ENCODE measurements at regions not wholly inside any gene's neighbourhood (a gene's known extent, or its start where the extent isn't known, plus 50 kb on each side); places are given as distances from the start of the nearest gene placed in this dataset.

GRCh38 chr5:125138266-125138665 lies 391.8 kb upstream of the ZNF608 start:
- no peak for DNase-seq (ENCODE audit: low read depth in 3 of 3)

- DNase-seq (ENCODE audit: low read depth in 3 of 3) = no peak
These were observed 393.2 kb upstream of the ZNF608 start for GRCh38 chr5:125139590-125139989.

DNA sequence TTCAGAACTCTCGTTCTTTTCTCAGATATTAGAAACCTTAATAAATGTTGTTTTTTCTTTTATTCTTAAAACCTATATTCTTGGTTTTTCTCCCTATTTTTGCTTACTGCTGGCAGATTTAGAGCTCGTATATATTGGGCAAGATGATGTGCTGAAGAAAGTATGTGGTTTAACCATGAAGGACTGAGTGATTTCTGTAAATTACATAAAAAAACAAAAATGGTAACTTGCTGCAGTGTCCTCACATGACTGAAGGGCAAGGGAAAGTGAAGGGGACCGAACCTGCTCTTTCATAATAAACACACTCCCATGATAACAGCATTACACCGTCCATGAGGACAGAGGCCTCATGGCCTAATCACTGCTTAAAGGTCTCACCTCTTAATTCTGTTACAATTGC lies 393.8 kb upstream of the ZNF608 start:
- DNase-seq (ENCODE audit: low read depth in 3 of 3) = no peak

- no peak for DNase-seq (ENCODE audit: low read depth in 3 of 3)
These were observed 394.4 kb upstream of the ZNF608 start for GRCh38 chr5:125140855-125141254.

- DNase-seq (ENCODE audit: low read depth in 3 of 3) = no peak
These were observed 396.0 kb upstream of the ZNF608 start for GRCh38 chr5:125142458-125142857.

DNA sequence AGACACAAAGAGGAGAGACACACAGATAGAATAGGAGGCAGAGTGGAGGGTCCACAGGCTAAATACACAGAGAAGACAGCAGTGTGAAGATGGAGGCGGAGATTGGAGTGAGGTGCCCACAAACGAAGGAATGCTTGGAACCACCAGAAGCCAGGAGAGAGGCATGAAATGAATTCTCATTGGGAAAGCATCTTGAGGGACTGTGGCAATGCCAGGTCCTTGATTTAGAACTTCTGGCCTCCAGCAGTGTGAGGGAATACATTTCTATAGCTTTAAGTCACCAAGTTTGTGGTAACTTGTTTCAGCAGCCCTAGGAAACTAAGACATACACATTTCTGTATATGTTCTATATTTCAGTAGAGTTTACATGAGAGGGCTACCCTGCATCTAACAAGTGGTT lies 396.6 kb upstream of the ZNF608 start:
- DNase-seq (ENCODE audit: low read depth in 3 of 3) = no peak

GRCh38 chr5:125148076-125148475 lies 401.6 kb upstream of the ZNF608 start:
- DNase-seq (ENCODE audit: low read depth in 3 of 3) = no peak

- no peak for DNase-seq (ENCODE audit: low read depth in 3 of 3)
These were observed 402.3 kb upstream of the ZNF608 start for GRCh38 chr5:125148706-125149105.

DNA sequence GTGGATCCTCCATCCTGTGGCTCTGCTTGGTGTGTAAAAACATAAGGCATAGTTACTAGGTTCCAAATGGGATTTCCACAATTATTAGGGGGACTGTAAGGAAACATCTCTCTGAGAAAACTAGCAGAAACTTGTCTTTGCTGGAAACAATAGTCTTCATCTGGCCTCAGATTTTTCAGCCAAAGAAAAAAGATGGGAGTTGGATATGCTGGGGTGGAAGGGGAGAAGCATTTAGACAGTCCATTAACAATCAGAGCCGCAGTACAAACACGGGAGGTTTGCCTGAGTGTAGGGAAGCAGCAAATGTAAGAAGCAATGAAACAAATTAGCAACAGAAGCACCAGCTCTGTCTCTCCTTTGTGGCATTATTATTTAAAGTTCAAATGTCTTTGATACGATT lies 402.7 kb upstream of the ZNF608 start:
- DNase-seq (ENCODE audit: low read depth in 3 of 3) = no peak

DNA sequence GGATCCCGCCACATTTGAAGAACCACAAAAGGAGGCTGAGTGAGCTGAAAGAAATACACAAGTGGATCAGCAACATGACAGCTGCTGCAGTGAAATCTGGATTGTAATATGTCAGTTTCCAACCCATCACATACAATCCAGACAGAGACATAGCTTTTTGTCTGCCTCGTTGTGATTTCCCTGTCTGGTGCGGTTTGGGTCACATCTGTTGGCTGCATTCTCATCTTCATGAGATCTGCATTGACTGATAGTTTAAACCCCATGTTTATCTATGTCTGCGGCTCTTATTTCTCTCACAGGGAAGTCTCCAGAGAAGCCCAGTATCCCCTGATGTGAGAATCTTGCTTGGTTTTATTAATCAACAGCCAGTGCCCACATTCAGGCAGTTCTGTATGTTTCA lies 403.1 kb upstream of the ZNF608 start:
- DNase-seq (ENCODE audit: low read depth in 3 of 3) = no peak

DNA sequence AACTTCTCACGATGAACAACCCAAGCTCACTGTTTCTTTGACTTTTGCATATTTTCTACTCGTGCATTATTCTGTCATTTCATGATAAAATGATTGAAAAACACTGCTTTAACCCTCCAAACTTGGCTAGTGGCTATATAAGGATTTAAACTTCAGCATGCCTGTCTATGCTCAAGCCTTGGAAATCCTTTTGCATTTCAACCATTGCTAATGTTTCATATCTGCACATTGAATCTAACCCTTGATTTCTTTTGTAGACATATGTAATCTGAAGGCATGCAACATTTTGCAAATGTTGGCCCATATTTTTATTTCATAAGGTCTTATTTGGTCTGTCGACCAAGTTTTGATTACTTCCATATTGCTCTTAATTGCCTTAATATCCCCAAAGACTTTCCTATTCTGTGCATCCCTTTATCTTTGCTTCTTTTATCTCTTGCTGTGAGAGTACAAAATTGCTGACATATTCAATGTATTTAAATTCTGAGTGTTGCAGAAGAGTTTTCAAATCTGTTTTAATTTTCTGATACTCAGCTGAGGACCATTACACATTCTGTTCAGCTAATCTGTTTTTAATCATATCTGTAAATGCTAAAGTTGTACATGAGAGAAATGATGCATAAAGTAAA lies 403.7 kb upstream of the ZNF608 start:
- no peak for DNase-seq (ENCODE audit: low read depth in 3 of 3)

- no peak for DNase-seq (ENCODE audit: low read depth in 3 of 3)
These were observed 404.9 kb upstream of the ZNF608 start for GRCh38 chr5:125151150-125151900.

DNA sequence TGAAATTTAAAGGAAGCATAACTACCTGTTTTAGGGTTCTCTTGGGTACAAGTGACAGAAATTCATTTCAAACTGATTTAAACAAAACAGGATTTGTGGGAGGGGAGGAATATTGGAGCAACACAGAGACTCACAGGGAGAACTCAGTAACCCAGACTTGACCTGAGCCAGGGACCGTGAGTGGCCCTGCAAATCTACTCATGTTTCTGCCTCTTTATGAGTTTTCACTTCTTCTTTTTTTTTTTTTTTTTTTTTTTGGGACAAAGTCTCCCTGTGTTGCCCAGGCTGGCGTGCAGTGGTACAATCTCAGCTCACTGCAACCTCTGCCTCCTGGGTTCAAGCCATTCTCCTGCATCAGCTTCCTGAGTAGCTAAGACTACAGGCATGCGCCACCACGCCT lies 405.6 kb upstream of the ZNF608 start:
- no peak for DNase-seq (ENCODE audit: low read depth in 3 of 3)

DNA sequence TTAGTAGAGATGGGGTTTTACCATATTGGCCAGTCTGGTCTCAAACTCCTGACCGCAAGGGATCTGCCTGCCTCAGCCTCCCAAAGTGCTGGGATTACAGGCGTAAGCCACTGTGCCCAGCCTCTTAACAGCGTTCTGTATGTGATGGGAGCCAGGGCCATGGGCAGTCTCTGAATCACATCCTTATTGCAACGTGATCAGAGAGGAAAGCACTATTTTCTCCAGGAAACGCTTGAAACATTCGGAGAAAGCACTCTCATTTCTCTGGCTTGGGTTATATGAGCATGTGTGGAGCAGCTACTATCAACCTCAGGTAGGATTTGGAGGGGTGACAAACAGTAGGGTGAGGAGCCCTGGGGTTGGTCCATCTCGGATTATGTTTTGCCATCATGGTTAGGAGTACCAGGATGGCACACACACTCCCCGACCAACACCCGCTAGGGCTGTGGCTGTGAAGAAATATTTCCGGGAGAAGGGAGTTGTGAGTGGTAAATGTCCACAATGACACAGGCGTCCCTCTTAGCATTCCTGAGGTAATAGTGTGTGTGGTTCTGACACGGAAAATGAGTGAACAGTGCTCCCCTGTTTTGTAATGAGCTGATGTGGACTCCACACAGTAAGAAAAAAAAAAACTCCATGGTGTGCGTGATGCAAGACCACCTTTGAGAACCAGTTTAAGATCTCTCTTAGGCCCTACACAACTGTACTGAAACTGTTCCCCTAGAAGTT lies 406.2 kb upstream of the ZNF608 start:
- no peak for DNase-seq (ENCODE audit: low read depth in 3 of 3)

DNA sequence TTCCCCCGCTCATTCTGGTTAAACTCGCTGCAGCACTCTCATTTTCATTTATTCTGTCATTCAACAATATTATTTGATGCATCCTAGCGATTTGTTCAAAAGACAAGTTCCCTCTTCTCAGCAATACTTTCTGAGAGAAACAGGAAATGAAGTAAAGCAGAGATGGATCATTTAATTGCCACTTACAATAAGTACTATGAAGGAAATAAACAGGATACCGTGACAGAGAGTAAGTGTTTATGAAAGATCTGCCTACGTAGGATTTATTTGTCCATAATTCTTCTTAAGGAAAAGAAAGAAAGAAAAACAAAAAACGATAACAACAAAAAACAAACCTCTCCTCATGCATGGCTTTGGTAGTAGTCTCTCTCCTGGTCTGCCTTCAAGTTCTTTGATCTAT lies 406.8 kb upstream of the ZNF608 start:
- DNase-seq (ENCODE audit: low read depth in 3 of 3) = no peak

DNA sequence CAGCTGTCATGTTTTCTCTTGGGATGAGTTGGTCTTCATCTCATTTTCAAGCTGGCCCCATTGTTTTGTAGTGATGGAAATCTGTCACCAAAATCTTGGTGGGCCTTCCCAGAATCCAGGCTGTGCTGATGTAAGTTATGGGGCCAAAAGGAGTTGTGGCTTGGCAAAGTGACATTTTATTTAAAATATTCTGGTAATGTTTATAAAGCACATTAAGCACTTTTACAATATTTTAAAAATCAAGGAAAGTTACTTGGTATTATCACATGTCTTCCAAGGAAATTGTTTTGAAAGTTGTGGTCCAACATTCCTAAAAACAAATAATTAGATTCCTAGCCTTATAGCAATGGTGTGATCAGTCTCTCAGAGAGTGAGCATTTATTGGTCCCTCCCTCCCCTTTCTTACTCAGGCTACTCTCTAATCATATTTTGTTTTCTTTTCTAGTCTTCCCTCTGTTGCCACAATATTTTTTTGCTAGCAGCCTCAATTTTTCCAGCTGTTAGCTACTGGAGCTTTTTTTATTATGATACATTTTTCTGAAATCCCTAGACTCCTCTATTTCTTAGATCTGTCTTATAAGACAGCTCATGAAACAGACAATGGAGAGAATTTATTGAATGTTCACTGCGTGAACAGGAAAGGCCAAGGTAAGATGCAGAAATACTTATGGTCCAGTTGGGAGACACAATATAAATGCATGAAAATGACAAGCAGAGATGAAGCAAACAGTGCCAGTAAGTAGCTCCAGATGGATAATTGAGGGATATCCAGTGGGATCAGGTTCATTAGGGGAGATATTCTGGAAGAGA lies 408.1 kb upstream of the ZNF608 start:
- DNase-seq (ENCODE audit: low read depth in 3 of 3) = no peak

GRCh38 chr5:125160787-125161502 lies 414.5 kb upstream of the ZNF608 start:
- DNase-seq (ENCODE audit: low read depth in 3 of 3) = no peak

DNA sequence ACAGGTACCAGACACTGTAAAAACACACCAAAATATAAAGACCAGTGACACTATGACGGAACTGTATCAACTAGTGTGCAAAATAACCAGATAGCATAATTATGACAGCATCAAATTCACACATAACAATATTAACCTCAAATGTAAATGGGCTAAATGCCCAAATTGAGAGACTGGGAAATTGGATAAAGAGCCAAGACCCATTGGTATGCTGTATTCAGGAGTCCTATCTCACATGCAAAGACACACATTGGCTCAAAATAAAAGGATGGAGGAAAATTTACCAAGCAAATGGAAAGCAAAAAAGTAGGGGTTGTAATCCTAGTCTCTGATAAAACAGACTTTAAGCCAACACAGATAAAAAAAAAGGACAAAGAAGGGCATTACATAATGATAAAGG lies 416.3 kb upstream of the ZNF608 start:
- no peak for DNase-seq (ENCODE audit: low read depth in 3 of 3)

GRCh38 chr5:125169396-125169795 lies 423.0 kb upstream of the ZNF608 start:
- DNase-seq (ENCODE audit: low read depth in 3 of 3) = no peak

DNA sequence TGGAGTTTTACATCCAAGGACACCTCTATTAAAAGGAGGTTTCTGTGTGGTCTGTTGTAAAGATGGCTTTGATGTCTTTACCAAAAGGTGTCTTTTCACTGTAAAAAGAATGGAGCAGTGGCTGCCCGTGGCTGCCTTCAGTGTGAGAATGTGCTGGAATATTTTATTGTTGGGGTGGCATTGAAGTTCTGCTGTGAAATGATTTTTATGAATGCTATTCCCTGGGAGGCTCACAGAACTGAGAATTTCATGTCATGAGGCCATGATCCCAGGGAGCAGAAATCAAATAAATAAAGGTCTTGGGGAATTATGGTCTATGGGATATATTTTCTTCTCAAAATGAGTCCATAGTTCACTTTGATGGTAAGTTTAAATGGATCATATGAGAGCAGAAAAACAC lies 425.2 kb upstream of the ZNF608 start:
- no peak for DNase-seq (ENCODE audit: low read depth in 3 of 3)

DNA sequence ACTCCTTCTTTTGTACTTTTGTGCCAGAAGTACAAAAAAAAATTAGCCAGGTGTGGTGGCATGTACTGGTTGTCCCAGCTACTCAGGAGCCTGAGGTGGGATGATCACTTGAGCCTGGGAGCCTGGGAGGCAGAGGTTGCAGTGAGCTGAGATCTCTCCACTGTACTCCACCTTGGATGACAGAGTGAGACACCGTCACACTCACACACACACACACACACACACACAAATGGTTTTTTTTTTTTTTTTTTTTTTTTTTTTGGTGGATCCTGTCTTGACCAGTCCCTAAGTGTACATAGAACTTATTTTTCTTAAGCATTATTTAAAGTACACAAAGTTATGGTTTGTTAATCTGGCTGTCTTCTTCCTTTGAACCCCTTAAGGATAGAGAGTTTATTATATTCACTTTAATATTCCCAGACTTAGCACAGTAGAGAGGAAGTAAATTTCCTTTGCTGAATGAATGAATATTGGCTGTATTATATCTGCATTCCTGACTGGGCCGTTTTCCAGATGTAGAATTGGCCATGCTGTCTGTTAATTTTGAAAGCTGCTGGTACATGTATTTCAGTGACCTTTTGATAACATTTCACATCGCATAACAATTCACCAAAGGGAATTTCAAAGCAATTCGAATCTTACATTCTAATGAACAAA lies 429.0 kb upstream of the ZNF608 start:
- no peak for DNase-seq (ENCODE audit: low read depth in 3 of 3)

Measured in stimulated activated CD4-positive, alpha-beta T cell treated with anti-CD3 and anti-CD28 coated beads, TNF-alpha, amount 100 ng/mL, for 4 hours (primary cell).